ENCODE measurements at regions not wholly inside any gene's neighbourhood (a gene's known extent, or its start where the extent isn't known, plus 50 kb on each side); places are given as distances from the start of the nearest gene placed in this dataset.
"Not testable (repeated sequence)": the region's sequence is repeated elsewhere in the genome, so short reads cannot be mapped to it uniquely, and the experiment has no call there.

- no peak for DNase-seq
These were observed 180.6 kb upstream of the CAND1 start for GRCh38 chr12:67088401-67089118.

GRCh38 chr12:67091204-67091603 is 178.0 kb upstream of the CAND1 start:
- DNase-seq, result no peak

GRCh38 chr12:67091678-67092077 is 177.5 kb upstream of the CAND1 start:
- no peak for DNase-seq

- DNase-seq, result not testable (repeated sequence)
These were observed 176.2 kb upstream of the CAND1 start for GRCh38 chr12:67092934-67093333.

GRCh38 chr12:67096533-67097318 is 172.4 kb upstream of the CAND1 start:
- peak; percentile 6 for DNase-seq

GRCh38 chr12:67099858-67100257 is 169.3 kb upstream of the CAND1 start:
- no peak for DNase-seq

- DNase-seq, result no peak
These were observed 165.6 kb upstream of the CAND1 start for GRCh38 chr12:67103521-67103920.

GRCh38 chr12:67107235-67107634 is 161.9 kb upstream of the CAND1 start:
- DNase-seq, result no peak

- no peak for DNase-seq
These were observed 161.3 kb upstream of the CAND1 start for GRCh38 chr12:67107751-67108269.

GRCh38 chr12:67110345-67110744 is 158.8 kb upstream of the CAND1 start:
- not testable (repeated sequence) for DNase-seq

GRCh38 chr12:67111182-67111581 is 158.0 kb upstream of the CAND1 start:
- no peak for DNase-seq

GRCh38 chr12:67112586-67112985 is 156.6 kb upstream of the CAND1 start:
- DNase-seq, result no peak

- DNase-seq, result no peak
These were observed 153.0 kb upstream of the CAND1 start for GRCh38 chr12:67116134-67116533.

GRCh38 chr12:67122584-67122983 is 146.6 kb upstream of the CAND1 start:
- no peak for DNase-seq

GRCh38 chr12:67137256-67137655 is 131.9 kb upstream of the CAND1 start:
- DNase-seq, result no peak

- no peak for DNase-seq
These were observed 127.7 kb upstream of the CAND1 start for GRCh38 chr12:67141296-67142018.

- no peak for DNase-seq
These were observed 123.5 kb upstream of the CAND1 start for GRCh38 chr12:67145692-67146091.

GRCh38 chr12:67147030-67147429 is 122.1 kb upstream of the CAND1 start:
- no peak for DNase-seq

GRCh38 chr12:67147447-67147846 is 121.7 kb upstream of the CAND1 start:
- DNase-seq, result no peak

GRCh38 chr12:67148265-67148664 is 120.9 kb upstream of the CAND1 start:
- DNase-seq, result no peak

GRCh38 chr12:67151886-67152285 is 117.3 kb upstream of the CAND1 start:
- DNase-seq, result no peak

- DNase-seq, result no peak
These were observed 116.7 kb upstream of the CAND1 start for GRCh38 chr12:67152451-67152850.

- DNase-seq, result no peak
These were observed 114.3 kb upstream of the CAND1 start for GRCh38 chr12:67154901-67155300.

GRCh38 chr12:67155863-67156262 is 113.3 kb upstream of the CAND1 start:
- peak; percentile 45 for DNase-seq
